ENCODE measurements at regions not wholly inside any gene's neighbourhood (a gene's known extent, or its start where the extent isn't known, plus 50 kb on each side); places are given as distances from the start of the nearest gene placed in this dataset.

GRCh38 chr6:15876406-15876805, 213.6 kb upstream of the DTNBP1 start:
- DNase-seq (ENCODE audit: low read depth in 2 of 2), result no peak

DNA sequence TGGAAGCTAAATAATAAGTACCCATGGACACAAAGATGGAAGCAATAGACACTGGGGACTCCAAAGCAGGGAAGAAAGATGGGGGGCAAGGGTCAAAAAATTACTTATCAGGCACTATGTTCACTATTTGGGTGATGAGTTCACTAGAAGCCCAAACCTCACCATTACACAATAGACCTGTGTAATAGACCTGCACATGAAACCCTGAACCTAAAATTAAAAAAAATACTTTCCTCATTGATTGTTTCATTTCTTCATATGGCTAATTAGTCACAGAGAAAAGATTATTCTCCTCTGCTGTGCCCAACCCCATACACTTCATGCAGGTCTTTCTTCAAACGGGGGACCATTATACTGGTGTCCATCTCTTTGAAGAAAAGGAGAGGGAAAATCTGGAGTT, 213.0 kb upstream of the DTNBP1 start:
- no peak for DNase-seq (ENCODE audit: low read depth in 2 of 2)

DNA sequence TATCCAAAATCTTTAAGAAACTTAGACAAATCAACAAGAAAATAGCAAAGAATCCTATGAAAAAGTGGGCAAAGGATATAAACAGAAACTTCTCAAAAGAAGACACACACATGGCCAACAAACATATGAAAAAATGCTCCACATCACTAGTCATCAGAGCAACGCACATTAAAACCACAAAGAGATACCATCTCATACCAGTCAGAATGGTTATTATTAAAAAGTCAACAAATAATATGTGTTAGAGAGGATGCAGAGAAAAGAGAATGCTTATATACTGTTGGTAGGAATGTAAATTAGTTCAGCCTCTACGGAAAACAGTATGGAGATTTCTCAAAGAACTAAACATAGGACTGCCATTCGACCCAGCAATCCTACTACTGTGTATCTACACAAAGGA, 212.0 kb upstream of the DTNBP1 start:
- no peak for DNase-seq (ENCODE audit: low read depth in 2 of 2)

DNA sequence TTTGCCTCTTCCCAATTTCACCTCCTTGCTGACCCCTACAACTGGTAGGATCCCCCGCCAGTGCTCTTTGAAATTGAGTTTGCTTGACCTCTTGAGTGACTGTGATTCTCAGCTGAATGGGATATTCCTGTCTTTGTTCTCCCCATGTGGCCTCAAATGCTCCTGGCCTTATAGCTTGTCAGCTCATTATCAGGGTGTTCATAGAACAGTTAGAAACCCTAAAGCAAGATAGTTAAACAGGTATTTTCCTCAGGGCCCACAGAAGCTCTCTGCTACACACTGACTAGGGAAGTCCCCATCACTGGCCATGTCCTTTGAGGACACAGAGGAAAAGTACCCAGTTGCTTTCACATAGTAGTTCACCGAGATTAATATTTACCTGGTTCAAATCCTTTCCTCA, 211.5 kb upstream of the DTNBP1 start:
- no peak for DNase-seq (ENCODE audit: low read depth in 2 of 2)

DNA sequence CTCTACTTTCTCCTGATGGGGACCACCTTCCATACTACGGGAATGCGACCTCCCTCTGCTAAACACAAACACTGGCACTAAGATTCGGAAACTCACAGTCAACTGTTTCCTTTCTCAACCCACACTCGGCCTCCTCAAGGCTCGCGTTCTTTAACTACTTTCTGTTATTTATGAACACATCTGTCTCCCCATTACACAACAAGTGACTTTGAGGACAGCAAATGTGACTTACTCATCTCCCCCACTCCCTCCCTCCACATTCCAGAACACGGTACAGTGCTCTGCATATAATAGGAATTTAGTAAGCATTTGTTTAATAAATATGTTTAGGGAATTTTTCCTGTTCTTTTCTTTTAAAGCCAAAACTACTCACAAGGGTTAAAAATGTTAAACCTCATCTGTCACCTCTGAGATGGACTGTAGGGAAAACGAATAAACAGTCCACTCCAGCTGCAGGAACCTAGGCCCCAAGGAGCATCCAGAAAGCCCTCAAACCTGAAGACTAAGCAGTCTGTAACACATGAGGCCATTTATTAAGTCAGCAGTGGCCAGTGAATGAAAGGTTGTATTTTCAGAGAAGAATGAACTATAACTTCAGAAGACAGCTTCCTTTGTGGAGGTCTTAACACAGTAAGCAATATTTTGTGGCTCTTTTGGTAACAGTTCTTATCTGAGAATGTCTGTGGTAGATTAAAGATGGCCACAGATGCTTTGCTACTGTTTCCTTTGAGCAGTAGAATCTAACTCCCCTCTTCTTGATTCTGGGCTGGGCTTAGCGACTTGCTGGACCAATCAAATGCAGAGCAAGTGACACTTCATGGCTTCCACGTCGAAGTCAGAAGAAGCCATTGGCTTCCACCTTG, 209.6 kb upstream of the DTNBP1 start:
- no peak for DNase-seq (ENCODE audit: low read depth in 2 of 2)

DNA sequence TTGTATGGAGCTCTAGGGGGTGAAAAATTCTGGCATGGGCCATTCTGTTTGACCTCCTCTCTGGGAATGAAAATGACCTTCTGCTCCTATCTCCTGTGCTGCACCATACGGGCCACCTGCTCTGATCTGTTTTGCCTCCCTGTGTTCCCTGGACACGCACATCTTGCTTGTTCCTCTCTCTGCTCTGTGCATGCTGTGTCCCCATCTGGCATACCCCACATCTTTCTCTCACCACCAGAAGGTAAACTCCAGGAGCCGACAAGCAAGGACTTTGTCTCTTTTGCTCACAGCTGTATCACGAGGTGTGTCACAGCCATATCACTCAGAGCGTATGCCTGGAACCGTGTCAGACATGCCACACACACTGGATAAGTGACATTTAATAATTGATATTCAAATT, 208.4 kb upstream of the DTNBP1 start:
- DNase-seq (ENCODE audit: low read depth in 2 of 2), result no peak

DNA sequence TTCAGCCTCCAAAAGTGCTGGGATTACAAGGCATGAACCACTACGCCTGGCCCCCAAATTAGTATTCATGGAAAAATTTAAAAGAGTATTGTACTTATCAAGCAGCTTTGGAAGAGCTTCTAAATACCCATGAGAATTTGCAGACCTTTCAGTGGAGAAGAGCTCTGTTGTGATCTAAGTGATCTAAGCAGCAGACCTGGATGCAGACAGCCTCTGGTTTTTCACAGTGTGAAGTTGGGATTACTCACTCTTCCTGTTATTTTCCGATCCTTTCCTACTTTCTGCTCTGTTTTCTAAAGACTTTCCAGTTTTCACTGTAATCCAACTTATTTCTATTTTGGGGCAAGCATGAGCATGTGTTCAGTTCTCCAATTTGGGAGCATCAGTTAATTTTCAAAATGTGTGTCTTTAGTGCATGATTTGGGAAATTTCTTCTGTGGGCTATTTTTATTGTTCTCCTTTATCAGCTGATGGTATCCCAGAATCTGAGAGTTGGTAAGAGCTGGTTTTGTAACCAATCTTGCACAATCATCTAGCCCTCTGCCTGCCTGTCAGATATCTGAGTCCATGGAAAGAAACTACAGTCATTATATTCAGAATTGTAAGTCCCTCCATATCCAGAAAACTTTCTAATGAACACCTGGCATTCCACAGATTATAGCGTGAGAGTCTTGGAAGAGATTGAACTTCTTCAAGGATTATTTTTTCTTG, 207.7 kb upstream of the DTNBP1 start:
- DNase-seq (ENCODE audit: low read depth in 2 of 2), result no peak

DNA sequence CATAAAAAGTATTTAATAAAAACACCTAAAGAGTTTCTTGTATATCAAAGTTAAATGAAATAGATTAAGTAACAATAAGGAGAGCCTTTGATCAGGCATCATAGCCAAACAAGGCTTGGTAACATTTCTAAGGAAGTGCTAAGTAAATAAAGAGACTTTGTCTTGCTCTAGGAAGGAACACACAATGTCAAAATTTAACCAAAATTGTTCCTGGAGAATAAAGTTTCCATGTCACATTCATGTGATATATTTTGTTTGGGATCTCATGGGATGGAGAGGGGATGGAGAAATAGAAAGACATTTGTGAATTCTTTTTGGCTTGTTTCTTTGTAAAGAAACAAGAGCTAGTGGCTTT, 201.9 kb upstream of the DTNBP1 start:
- no peak for DNase-seq (ENCODE audit: low read depth in 2 of 2)

DNA sequence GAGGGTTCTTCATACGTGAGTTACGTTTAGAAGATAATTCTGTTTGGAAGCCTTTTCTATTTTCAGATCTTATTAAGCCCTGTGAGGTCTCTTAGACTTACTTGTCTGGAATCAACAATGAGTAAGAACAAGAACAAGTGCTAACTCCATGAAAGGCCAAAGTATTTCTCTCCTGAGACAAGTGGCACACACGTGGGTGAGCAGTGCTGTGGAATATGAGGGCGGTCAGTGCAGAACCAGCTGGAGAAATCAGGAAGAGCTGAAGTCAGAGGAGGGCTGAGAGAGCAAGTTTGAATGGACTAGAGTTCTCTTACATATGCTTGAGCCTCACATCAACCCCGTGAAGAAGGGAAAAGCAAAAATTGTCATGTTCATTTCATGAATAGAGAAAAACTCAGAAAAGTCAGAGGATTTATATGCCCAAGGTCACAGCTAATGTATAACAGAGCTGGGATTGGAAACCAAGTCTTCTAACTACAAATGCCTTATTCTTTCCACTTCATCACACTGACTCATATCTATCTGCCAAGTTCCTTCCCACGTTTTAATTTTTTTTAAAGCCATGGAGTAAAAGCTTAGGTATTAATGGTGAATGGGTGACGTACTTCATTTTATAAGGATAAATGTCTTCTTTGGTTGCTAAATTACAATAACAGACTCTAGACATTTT, 201.3 kb upstream of the DTNBP1 start:
- no peak for DNase-seq (ENCODE audit: low read depth in 2 of 2)

DNA sequence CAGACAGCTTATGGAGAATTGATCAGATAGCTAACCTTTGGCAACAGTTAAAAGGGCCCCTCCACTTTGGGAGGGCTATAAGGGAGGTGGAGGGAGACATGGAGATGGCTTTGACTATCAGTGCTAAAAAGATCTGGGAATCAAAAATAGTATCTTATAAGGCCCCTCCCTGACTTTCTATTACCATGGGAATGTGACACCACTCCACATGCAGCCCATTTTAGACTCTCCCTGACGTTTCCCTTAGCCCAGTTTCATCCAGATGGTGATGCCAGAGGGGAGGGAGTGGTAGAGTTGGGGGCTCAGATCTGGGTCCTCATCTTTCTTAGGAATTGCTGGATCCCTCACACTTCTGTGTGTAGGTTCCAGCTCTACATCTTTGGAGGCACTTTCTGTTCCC, 200.0 kb upstream of the DTNBP1 start:
- no peak for DNase-seq (ENCODE audit: low read depth in 2 of 2)

GRCh38 chr6:15861486-15861885, 198.7 kb upstream of the DTNBP1 start:
- no peak for DNase-seq (ENCODE audit: low read depth in 2 of 2)

- no peak for DNase-seq (ENCODE audit: low read depth in 2 of 2)
Observed at GRCh38 chr6:15854826-15855710, 192.2 kb upstream of the DTNBP1 start.

DNA sequence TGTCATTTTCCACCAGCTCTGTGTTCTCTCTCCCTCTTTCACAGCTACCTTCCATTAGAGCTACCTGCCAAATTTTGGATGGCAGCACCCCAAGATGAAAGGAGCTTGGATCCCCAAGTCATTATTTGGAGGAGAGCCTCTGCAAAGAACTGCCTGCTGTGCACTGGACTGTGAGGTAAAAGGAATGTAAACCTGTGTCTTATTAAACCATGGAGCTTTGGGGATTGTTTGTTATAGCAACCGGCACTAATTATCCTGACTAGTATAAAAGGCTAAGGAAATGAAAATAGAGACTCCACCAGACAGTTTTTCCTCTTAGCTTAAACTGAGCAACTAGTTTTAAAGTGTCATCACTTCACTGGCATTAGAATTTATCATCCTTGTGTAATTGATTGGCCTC, 191.6 kb upstream of the DTNBP1 start:
- DNase-seq (ENCODE audit: low read depth in 2 of 2), result no peak

DNA sequence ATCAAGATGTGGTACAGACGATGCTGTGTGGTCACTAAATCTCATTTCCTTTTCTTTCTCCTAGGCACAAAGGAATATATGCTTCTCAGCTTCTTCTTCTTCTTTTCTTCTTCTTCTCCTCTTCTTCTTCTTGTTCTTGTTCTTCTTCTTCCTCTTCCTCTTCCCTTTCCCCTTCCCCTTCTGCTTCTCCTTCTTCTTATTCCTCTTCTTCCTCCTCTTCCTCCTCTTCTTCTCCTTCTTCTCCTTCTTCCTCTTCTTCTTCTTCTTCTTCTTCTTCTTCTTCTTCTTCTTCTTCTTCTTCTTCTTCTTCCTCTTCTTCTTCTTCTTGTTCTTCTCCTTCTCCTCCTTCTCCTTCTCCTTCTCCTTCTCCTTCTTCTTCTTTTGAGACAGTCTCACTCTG, 190.4 kb upstream of the DTNBP1 start:
- DNase-seq (ENCODE audit: low read depth in 2 of 2), result no peak

GRCh38 chr6:15852289-15852688, 189.5 kb upstream of the DTNBP1 start:
- DNase-seq (ENCODE audit: low read depth in 2 of 2), result no peak

GRCh38 chr6:15849395-15849794, 186.6 kb upstream of the DTNBP1 start:
- no peak for DNase-seq (ENCODE audit: low read depth in 2 of 2)

GRCh38 chr6:15845492-15845891, 182.7 kb upstream of the DTNBP1 start:
- DNase-seq (ENCODE audit: low read depth in 2 of 2), result no peak

DNA sequence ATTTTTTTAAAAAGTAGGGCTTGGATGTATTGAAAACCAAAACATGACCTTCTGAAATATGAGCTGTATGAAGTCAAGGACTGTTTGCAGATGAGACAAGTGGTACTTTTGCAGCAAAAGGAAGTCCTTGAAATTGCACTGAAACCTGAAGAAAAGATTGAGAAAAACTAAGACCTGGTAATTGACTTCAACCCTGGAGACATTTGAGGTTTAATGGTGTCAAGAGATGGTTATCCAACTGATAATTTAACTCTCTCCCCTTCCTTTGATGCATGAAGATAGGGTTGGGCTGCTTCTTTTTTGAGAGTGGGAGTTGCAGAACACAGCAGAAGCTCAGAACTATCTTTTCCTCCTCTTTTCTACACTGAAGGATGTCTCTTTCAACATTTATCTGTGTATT, 180.9 kb upstream of the DTNBP1 start:
- no peak for DNase-seq (ENCODE audit: low read depth in 2 of 2)

- no peak for DNase-seq (ENCODE audit: low read depth in 2 of 2)
Observed at GRCh38 chr6:15843226-15843625, 180.4 kb upstream of the DTNBP1 start.

- no peak for DNase-seq (ENCODE audit: low read depth in 2 of 2)
Observed at GRCh38 chr6:15842727-15843117, 179.9 kb upstream of the DTNBP1 start.

GRCh38 chr6:15841937-15842726, 179.3 kb upstream of the DTNBP1 start:
- no peak for DNase-seq (ENCODE audit: low read depth in 2 of 2)

All from stimulated activated CD4-positive, alpha-beta T cell treated with anti-CD3 and anti-CD28 coated beads, Interleukin-4, amount 100 ng/mL, for 48 hours (primary cell).